ENCODE measurements at regions not wholly inside any gene's neighbourhood (a gene's known extent, or its start where the extent isn't known, plus 50 kb on each side); places are given as distances from the start of the nearest gene placed in this dataset.
"Not testable (repeated sequence)": the region's sequence is repeated elsewhere in the genome, so short reads cannot be mapped to it uniquely, and the experiment has no call there.

DNA sequence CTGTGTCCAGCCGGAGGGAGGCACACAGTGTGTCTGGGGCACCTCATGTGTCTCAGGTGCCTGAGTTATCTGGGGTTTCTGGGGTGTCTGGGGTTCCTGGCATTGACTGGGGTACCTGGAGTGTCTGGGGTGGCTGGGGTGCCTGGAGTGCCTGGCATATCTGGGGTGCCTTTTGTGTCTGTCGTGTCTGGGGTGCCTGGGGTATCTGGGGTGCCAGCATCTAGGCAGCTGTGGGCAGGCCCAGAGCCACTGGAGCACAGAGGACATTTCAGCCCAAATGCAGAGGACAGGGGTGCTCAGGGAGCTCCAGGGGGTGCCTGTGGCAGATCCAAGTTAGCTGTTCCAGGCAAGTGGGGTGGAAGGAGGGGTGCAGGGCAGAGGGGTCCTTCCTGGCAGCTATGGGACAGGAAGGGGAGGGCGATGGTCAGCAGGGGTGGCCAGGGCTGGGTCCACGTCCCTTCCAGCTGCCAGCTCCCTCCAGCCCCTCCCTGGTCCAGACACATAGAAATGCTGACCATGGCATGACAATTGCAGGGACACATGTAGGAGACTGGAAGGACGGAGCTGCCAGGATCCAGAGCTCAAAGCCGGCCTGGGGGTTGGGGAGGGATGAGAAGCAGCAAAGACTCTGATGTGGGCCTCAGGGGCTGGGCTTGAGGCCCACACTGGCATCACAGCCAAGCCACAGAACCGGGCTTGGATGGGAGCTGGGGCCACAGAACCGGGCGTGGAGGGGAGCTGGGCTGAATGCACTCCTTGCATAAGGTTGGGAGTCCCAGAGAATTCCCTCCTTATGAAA lies 133.0 kb downstream of the BRD1 start:
- DNase-seq, result no peak

- DNase-seq, result no peak
Observed at GRCh38 chr22:49693848-49694247, 133.8 kb downstream of the BRD1 start.

DNA sequence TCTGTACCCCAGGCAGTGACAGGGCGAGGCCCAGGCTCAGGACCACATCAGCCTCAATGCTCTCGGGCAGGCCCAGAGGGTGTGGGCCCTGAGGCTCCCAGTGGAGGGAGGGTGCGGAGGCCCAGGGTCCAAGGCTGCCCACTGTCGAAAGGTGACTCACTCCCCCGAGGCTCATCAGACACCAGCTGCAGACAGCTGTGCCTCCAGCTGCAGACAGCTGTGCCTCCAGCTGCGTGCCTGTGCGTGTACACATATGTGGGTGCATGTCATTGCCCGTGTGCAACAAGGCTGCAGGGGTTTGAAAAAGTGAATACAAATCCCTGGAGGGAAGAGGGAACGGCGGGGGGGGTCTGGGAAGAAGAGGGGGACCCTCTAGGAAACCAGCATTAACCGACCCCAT lies 134.3 kb downstream of the BRD1 start:
- no peak for DNase-seq

- no peak for DNase-seq
Observed at GRCh38 chr22:49692499-49693225, 135.0 kb downstream of the BRD1 start.

DNA sequence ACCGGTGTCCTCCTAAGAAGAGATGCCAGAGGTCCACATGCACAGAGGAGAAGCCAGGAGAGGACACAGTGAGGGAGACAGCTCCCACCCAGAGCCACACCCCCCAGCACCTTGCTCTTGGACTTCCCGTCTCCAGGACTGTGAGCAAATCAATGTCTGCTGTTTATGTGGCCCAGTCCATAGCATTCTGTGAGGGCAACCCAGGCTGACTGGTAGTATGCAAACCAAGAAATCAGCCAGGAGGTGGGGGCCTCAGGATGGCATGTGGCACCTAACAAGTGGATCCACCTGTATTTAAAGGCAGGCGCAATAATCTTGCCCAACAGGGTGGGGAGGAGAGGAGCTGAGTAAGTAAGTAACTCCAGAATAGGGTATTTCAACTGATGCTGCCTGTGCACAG lies 136.4 kb downstream of the BRD1 start:
- DNase-seq, result no peak

DNA sequence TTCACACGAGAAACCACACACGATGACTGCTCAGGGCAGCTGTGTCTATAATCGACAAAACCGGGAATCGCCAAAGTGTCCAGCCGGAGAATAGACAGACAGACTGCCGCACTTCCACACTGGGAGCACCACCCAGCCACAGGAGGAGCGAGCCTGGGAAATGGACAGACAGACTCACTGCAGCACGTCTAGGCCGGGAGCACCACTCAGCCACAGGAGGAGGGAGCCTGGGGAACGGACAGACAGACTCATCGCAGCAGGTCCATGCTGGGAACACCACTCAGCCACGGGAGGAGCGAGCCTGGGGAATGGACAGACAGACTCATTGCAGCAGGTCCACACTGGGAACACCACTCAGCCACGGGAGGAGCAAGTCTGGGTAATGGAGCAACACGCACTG lies 137.2 kb downstream of the BRD1 start:
- no peak for DNase-seq

- DNase-seq, result no peak
Observed at GRCh38 chr22:49689858-49690257, 137.8 kb downstream of the BRD1 start.

- no peak for DNase-seq
Observed at GRCh38 chr22:49689255-49689770, 138.4 kb downstream of the BRD1 start.

DNA sequence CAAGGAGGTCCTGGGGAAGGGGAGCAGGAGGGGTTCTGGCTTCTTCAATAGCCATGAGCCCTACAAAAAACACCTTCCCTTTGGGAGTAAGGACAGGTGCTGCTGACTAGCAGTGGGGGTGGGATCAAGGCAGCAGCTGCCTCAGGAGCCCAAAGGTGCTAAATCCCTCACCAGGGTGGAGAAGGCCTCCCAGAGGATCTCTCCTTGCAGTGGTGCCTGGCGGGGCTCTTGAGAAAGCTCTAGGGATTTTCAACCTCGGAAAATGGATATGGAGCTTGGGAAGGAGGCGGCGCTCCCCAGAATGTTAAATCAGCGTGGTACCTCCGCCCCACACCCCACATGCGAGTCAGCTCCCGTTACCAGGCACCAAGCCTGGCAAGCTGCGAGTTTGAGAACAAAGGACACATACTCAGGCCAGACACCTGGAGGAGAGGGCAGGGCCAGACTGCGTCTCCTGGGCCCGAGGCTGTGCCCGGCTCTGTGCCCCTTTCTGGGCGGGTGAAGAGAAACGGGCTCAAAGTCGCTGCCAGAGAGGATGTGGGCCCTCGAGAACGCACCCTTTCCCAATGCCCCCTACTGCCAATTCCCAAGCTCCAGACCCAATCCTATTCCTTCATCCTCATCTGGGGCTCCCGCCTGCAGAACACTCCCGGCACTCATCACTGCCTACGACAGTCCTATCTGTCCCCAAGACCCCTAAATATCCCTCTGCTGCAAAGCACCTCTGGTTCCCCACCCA lies 139.0 kb downstream of the BRD1 start:
- DNase-seq, result no peak

- DNase-seq, result no peak
Observed at GRCh38 chr22:49687786-49688515, 139.7 kb downstream of the BRD1 start.

DNA sequence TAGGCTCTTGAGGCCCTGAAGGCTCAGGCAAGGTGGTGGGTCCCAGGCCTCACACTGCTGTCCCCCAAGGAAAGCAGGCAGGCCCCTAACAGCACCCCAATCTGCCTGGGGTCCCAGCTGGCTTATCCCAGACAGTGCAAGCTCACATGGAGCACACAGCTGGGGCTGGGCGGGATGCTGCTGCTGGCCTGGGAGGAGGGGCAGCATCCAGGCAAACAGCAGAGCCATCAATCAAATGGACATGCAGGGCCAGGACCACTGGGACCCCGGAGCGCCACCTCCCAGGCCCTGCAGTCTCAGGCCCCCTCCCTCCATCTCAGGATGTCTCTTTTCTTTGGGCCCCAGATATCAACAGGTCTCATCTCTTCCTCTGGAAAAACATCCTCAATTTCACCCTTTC lies 140.3 kb downstream of the BRD1 start:
- no peak for DNase-seq

- no peak for DNase-seq
Observed at GRCh38 chr22:49686495-49687219, 141.0 kb downstream of the BRD1 start.

GRCh38 chr22:49685686-49686085 lies 142.0 kb downstream of the BRD1 start:
- no peak for DNase-seq

- no peak for DNase-seq
Observed at GRCh38 chr22:49685116-49685515, 142.6 kb downstream of the BRD1 start.

DNA sequence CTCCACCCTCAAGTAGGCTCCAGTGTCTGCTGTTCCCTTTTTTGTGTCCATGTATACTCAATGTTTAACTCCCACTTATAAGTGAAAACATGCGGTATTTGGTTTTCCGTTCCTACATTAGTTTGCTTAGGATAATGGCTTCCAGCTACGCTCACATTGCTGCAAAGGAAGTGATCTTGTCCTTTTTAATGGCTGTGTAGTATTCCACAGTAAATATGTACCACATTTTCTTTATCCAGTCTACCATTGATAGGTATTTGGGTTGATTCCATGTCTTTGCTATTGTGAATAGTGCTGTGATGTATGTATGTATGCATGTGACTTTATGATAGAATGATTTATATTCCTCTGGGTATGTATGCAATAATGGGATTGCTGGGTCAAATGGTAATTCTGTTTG lies 144.6 kb downstream of the BRD1 start:
- no peak for DNase-seq

- DNase-seq, result not testable (repeated sequence)
Observed at GRCh38 chr22:49680819-49681218, 146.9 kb downstream of the BRD1 start.

DNA sequence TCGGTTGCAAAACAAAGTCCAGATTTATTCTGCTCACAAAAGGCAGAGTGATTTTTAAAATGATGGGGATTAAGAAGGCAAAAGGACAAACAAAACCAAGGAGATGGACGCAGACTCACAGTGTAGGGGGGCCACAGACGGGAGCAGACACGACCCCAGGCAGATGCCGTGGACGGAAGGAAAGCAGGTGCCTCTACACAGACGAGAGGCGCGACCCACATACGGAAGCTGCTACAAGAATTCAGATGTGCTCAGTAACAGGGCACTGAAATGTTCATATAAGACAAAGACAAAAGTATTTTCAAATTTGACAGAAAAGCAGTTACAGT lies 148.9 kb downstream of the BRD1 start:
- no peak for DNase-seq

GRCh38 chr22:49678137-49678841 lies 149.4 kb downstream of the BRD1 start:
- DNase-seq, result no peak

DNA sequence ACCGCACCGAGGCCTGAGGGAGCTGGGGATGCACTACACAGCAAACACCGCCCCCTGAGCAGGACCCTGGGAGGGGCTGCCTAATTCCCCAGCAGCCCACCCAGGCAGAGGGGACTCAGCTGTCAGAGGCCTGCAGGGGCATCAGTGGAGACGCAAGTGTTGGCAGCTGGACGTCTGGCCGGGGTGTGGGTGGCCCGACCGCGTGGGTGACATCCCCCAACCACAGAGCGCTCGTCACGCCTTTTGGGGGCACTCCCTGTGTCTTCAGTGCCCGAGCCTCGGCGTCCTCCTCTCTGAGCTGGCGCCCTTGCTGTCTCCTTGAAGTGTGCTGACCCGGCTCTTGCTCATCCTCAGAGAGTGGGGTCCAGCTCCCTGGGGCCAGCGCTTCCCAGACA lies 150.2 kb downstream of the BRD1 start:
- no peak for DNase-seq

DNA sequence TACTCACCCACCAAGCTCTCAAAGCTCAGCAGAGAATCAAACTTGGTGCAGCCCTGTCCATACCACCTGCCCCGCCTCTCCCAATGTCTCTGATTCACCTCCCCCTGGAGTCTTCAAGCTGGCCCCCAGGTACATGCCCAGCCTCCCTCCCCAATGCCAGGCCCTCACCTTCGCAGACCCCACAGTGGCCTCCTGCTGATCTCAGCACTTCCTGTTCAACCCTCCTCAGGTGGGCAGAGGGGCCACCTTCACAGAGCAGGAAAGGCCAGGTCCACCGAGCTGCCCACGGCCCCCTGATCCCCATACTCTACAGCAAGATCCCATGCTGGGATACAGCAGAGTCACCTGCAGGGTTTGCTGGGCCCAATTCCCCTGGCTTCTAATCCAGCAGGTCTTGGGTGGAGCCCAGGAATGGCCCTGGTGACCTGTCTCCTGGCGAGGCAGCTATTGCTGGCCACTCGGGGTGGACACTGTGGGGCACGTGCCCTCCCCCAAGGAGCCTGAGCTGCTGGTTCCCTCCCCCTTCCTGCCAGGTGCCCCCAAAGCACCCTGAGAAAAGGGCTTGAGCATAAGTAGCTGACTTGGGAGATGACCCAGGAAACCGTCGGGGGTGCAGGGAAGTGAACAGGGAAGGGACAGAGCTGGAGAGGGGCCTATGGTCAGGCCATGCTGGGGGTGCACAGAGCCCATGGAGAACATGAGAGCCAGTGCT lies 150.7 kb downstream of the BRD1 start:
- DNase-seq, result no peak

DNA sequence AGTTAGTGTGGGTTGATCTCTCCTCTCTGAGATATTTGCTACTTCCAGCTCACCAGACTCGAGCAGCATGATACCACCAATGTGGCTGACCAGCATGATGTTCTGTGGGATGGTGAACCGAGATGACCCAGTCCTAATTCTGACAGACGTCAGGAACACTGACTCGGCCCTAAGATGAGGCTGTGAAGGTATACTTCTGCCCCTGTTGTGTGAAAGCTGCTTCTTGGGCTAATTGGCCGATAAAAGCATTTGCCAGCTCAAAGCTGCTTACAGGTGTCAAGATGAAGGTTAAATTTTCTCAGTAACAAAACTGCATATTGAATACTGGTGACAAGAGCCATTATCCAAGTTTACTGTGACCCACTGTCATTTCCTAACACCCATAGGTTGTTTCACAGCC lies 151.4 kb downstream of the BRD1 start:
- DNase-seq, result no peak

Measured in NCI-H187 (cell line).